HL-60 (cell line): ENCODE measurements at regions not wholly inside any gene's neighbourhood (a gene's known extent, or its start where the extent isn't known, plus 50 kb on each side); places are given as distances from the start of the nearest gene placed in this dataset.

Source experiments
- DNase-seq, 2 experiments: peaks; one replicate each; pipeline ENCODE4 v3.0.0-alpha.2; 2010 to 2020; ENCODE audit warnings: low read depth in 1 of 2, low spot score in 1 of 2
- H3K27ac ChIP-seq: fragments of 250-450 bp; sonication (Bioruptor Pico); replicated peaks from 2 replicates; pipeline ENCODE4 v1.5.1; 2020; ENCODE audit warnings: mild to moderate bottlenecking, moderate library complexity
- H3K27me3 ChIP-seq: fragments of 250-450 bp; sonication (Bioruptor Pico); 2 replicates; pipeline ENCODE4 v1.5.1; 2021; ENCODE audit warnings: mild to moderate bottlenecking, moderate library complexity; ENCODE audit not compliant: insufficient read depth, poor library complexity, severe bottlenecking
- H3K4me3 ChIP-seq: replicated peaks from 2 replicates; pipeline ENCODE4 v1.5.1; 2011; ENCODE audit warnings: mild to moderate bottlenecking, control low read depth, low read length; ENCODE audit not compliant: insufficient read depth
- CTCF ChIP-seq: IDR thresholded peaks from one replicate; pipeline ENCODE4 v1.5.1; 2011; ENCODE audit warnings: low read length, control low read depth, inconsistent platforms; ENCODE audit not compliant: insufficient read depth
- GABPA ChIP-seq: IDR thresholded peaks from 2 replicates; pipeline ENCODE4 v1.6.1; 2012; ENCODE audit warnings: low read depth
- POLR2AphosphoS5 ChIP-seq: IDR thresholded peaks from 2 replicates; pipeline ENCODE4 v1.6.1; 2012; ENCODE audit warnings: low read depth
- REST ChIP-seq: IDR thresholded peaks from 2 replicates; pipeline ENCODE4 v1.6.1; 2012; ENCODE audit warnings: low read depth; ENCODE audit not compliant: insufficient replicate concordance
- SPI1 ChIP-seq: IDR thresholded peaks from 2 replicates; pipeline ENCODE4 v1.6.1; 2012; ENCODE audit warnings: low read depth, mild to moderate bottlenecking, borderline replicate concordance

GRCh38 chr2:134023854-134024253 lies 230.0 kb upstream of the MGAT5 start:
- H3K27ac ChIP-seq = no peak overlapping the region
- no peak for DNase-seq
- H3K4me3 ChIP-seq = no peak overlapping the region
- TF ChIP-seq POLR2AphosphoS5 (no peak), CTCF (no peak), REST (no peak), GABPA (no peak), SPI1 (no peak)
- H3K27me3 ChIP-seq = peaks cover 14% of the 10 kb centered on the region

DNA sequence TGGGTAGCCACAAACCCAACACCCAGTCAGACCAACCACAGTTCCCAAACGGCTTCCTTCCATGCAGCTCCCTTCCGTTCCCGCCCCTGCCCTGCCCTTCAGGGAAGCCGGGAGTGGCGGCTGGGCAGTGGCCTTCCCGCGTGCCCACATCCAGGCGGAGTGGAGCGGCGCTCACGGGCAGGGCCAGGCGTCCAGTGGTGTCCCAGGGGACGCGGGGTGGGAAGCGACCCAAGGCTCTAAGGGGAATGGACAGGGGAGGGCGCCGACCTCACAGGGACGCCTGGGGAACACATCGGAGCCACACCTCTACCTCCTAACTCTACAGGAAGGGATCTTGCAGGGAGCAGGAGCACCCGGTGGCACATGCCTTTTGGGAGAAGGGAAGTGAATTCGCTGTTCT lies 225.9 kb upstream of the MGAT5 start:
- peaks cover 17% of the 10 kb centered on the region for H3K27me3 ChIP-seq
- no peak for DNase-seq
- H3K4me3 ChIP-seq = no peak overlapping the region
- no peak for TF ChIP-seq REST
- no peak for TF ChIP-seq POLR2AphosphoS5
- no peak for TF ChIP-seq CTCF
- no peak for TF ChIP-seq GABPA
- TF ChIP-seq SPI1 = no peak
- H3K27ac ChIP-seq = no peak overlapping the region

DNA sequence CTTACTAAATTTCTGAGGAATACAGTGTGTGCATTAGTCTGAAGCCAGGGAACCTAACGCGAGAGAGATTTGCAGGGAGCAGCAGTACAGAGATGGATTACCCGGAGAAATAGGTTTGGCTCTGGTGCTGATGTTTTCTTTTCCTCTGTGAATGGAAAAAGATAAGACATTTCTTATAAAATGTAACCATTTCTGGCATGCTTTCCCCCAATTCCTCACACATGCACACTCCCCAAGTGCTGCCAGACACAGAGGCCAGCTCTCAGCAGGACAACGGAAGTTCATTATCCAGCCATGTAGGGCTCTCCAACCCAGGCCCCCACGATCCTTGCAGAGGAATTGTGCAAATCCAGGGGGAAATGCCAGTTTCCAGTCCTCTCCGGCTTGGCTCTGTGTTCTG lies 224.5 kb upstream of the MGAT5 start:
- Histone ChIP-seq H3K27me3 (peaks cover 12% of the 10 kb centered on the region), H3K4me3 (no peak overlapping the region), H3K27ac (no peak overlapping the region)
- no peak for DNase-seq
- no peak for TF ChIP-seq REST
- TF ChIP-seq SPI1 = no peak
- TF ChIP-seq GABPA = no peak
- TF ChIP-seq CTCF = no peak
- no peak for TF ChIP-seq POLR2AphosphoS5
